Trophoblast cell (in vitro differentiated cells and primary cell): ENCODE measurements at regions not wholly inside any gene's neighbourhood (a gene's known extent, or its start where the extent isn't known, plus 50 kb on each side); places are given as distances from the start of the nearest gene placed in this dataset.

Experiments used
- DNase-seq, 2 donors: peaks; one replicate each; pipeline ENCODE4 v3.0.0-alpha.2; 2016
- H2AFZ ChIP-seq: 2 replicates; pipeline ENCODE4 v1.6.1; 2013; ENCODE audit warnings: low read length, moderate library complexity, mild to moderate bottlenecking; ENCODE audit not compliant: insufficient read depth, poor library complexity
- H2AK5ac ChIP-seq: 2 replicates; pipeline ENCODE4 v1.6.1; 2013; ENCODE audit warnings: mild to moderate bottlenecking, low read length
- H2BK120ac ChIP-seq: 2 replicates; pipeline ENCODE4 v1.6.1; 2013; ENCODE audit warnings: low read length, mild to moderate bottlenecking, moderate library complexity; ENCODE audit not compliant: insufficient read depth, poor library complexity
- H2BK12ac ChIP-seq: 2 replicates; pipeline ENCODE4 v1.6.1; 2013; ENCODE audit warnings: mild to moderate bottlenecking, low read length, moderate library complexity
- H2BK5ac ChIP-seq: 2 replicates; pipeline ENCODE4 v1.6.1; 2013; ENCODE audit warnings: low read length, low read depth, moderate library complexity, mild to moderate bottlenecking; ENCODE audit not compliant: poor library complexity
- H3K14ac ChIP-seq: 2 replicates; pipeline ENCODE4 v1.6.1; 2013; ENCODE audit warnings: mild to moderate bottlenecking, low read length
- H3K18ac ChIP-seq: 2 replicates; pipeline ENCODE4 v1.6.1; 2013; ENCODE audit warnings: mild to moderate bottlenecking, low read length
- H3K23ac ChIP-seq: 2 replicates; pipeline ENCODE4 v1.6.1; 2013; ENCODE audit warnings: low read length
- H3K27ac ChIP-seq: 2 replicates; pipeline ENCODE4 v1.5.1; 2013; ENCODE audit warnings: low read depth, mild to moderate bottlenecking, inconsistent platforms, low read length, moderate library complexity
- H3K27me3 ChIP-seq: 2 replicates; pipeline ENCODE4 v1.6.1; 2013; ENCODE audit warnings: inconsistent platforms, mild to moderate bottlenecking, low read length, moderate library complexity; ENCODE audit not compliant: insufficient read depth
- H3K36me3 ChIP-seq, 2 experiments: 1 replicate in 1 of 2; 2 replicates in 1 of 2; pipeline ENCODE4 v1.6.1; 2013; ENCODE audit warnings: low read length in 2 of 2, mild to moderate bottlenecking in 2 of 2, moderate library complexity in 1 of 2; ENCODE audit not compliant: insufficient read depth in 2 of 2, control insufficient read depth in 1 of 2
- H3K4ac ChIP-seq: 2 replicates; pipeline ENCODE4 v1.6.1; 2013; ENCODE audit warnings: low read depth, mild to moderate bottlenecking, low read length, moderate library complexity
- H3K4me1 ChIP-seq, 2 experiments: 1 replicate in 1 of 2; 2 replicates in 1 of 2; pipeline ENCODE4 v1.6.1; 2013; ENCODE audit warnings: low read length in 2 of 2, mild to moderate bottlenecking in 2 of 2, moderate library complexity in 1 of 2; ENCODE audit not compliant: insufficient read depth in 2 of 2, control insufficient read depth in 1 of 2
- H3K4me2 ChIP-seq: 2 replicates; pipeline ENCODE4 v1.6.1; 2013; ENCODE audit warnings: inconsistent platforms, mild to moderate bottlenecking, low read length, moderate library complexity
- H3K4me3 ChIP-seq: 2 replicates; pipeline ENCODE4 v1.5.1; 2013; ENCODE audit warnings: mild to moderate bottlenecking, low read depth, low read length, inconsistent platforms
- H3K79me1 ChIP-seq: one replicate; pipeline ENCODE4 v1.6.1; 2013; ENCODE audit warnings: low read length
- H3K79me2 ChIP-seq: 2 replicates; pipeline ENCODE4 v1.6.1; 2013; ENCODE audit warnings: low read length, mild to moderate bottlenecking; ENCODE audit not compliant: control insufficient read depth, insufficient read depth, poor library complexity
- H3K9ac ChIP-seq: 2 replicates; pipeline ENCODE4 v1.6.1; 2013; ENCODE audit warnings: mild to moderate bottlenecking, low read length
- H3K9me3 ChIP-seq: 2 replicates; pipeline ENCODE4 v1.6.1; 2013; ENCODE audit warnings: low read depth, mild to moderate bottlenecking, control low read depth, inconsistent platforms, low read length; ENCODE audit not compliant: insufficient read depth
- H4K12ac ChIP-seq: 2 replicates; pipeline ENCODE4 v1.6.1; 2013; ENCODE audit warnings: low read depth, mild to moderate bottlenecking, low read length, moderate library complexity
- H4K8ac ChIP-seq: 2 replicates; pipeline ENCODE4 v1.6.1; 2013; ENCODE audit warnings: low read depth, mild to moderate bottlenecking, low read length, moderate library complexity
- H4K91ac ChIP-seq: one replicate; pipeline ENCODE4 v1.6.1; 2013; ENCODE audit warnings: low read depth, mild to moderate bottlenecking, low read length, moderate library complexity
- WGBS: extraction: QIAGEN DNeasy Blood & Tissue Kit; methylation state at CpG from one replicate; pipeline ENCODE4 v1.1.7; 2013; ENCODE audit warnings: missing lambda C conversion rate; ENCODE audit not compliant: insufficient read length, insufficient coverage; ENCODE audit errors: extremely low coverage; 5-methylcytosine and 5-hydroxymethylcytosine counted together

- Histone ChIP-seq H3K79me1 (peaks cover 10% of the 10 kb centered on the region), H3K14ac (peak overlapping the region; percentile 54), H3K36me3 (no peaks in the 10 kb centered on the region), H3K4me3 (peak overlapping the region; percentile 75), H3K27me3 (peaks cover 8% of the 10 kb centered on the region), H3K4ac (no peak overlapping the region), H3K9me3 (peaks cover 2% of the 10 kb centered on the region), H3K27ac (no peak overlapping the region), H2BK120ac (no peak overlapping the region), H3K9ac (no peak overlapping the region), H3K79me2 (peaks cover 8% of the 10 kb centered on the region), H2BK12ac (peak overlapping the region; percentile 87), H4K8ac (peak overlapping the region; percentile 22), H2BK5ac (no peak overlapping the region), H4K91ac (peak overlapping the region; percentile 11), H3K4me1 (peaks cover 14 to 15% of the 10 kb centered on the region in 2 experiments), H3K23ac (peak overlapping the region; percentile 0), H2AK5ac (no peak overlapping the region), H4K12ac (no peak overlapping the region), H3K18ac (peak overlapping the region; percentile 67), H3K4me2 (peak overlapping the region; percentile 80), H2AFZ (peak overlapping the region; percentile 27)
- no CpG with 5 or more reads among the region's 89 CpGs for WGBS
- DNase-seq = peak in 1 of 2 donors; percentile 34
Measured at GRCh38 chr20:36092398-36093024, 62.0 kb upstream of the EPB41L1 start.

- Histone ChIP-seq H3K79me2 (peaks cover 8% of the 10 kb centered on the region), H3K4me1 (peaks cover 14 to 22% of the 10 kb centered on the region in 2 experiments), H4K91ac (peak overlapping the region; percentile 11), H3K27ac (no peak overlapping the region), H2BK12ac (no peak overlapping the region), H3K23ac (peak overlapping the region; percentile 0), H3K27me3 (peaks cover 8% of the 10 kb centered on the region), H3K36me3 (no peaks in the 10 kb centered on the region), H3K79me1 (peaks cover 10% of the 10 kb centered on the region), H3K9ac (no peak overlapping the region), H3K4ac (peak overlapping the region; percentile 5), H2BK5ac (no peak overlapping the region), H3K4me2 (peak overlapping the region; percentile 80), H4K8ac (peak overlapping the region; percentile 4), H3K14ac (peak overlapping the region; percentile 54), H3K18ac (peak overlapping the region; percentile 67), H2AK5ac (no peak overlapping the region), H2AFZ (peak overlapping the region; percentile 27), H3K4me3 (peak overlapping the region; percentile 75), H3K9me3 (peaks cover 2% of the 10 kb centered on the region), H2BK120ac (no peak overlapping the region), H4K12ac (no peak overlapping the region)
- no CpG with 5 or more reads among the region's 78 CpGs for WGBS
- peak in 1 of 2 donors; percentile 26 for DNase-seq
Measured at GRCh38 chr20:36093025-36093803, 61.3 kb upstream of the EPB41L1 start.

DNA sequence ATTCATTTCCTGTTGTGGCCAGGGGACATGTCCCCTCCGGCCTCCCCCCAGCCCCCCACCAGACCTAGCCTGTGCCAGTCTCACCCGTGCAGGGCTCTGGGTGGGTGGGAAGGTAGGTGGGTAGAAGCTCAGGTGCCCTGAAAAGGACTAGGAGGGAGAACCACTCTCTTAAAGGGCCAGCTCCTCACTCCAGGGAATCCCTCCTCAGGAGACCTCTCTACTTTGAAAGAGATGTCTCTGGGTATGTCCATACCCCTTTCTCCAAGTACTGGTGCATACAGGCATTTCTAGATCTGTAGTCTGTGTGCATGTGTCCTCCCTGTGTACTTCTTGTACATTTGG is 60.8 kb upstream of the EPB41L1 start:
- H3K14ac ChIP-seq = no peak overlapping the region
- no peak overlapping the region for H2AK5ac ChIP-seq
- H4K91ac ChIP-seq = no peak overlapping the region
- no peak overlapping the region for H3K9ac ChIP-seq
- H3K79me2 ChIP-seq = peaks cover 8% of the 10 kb centered on the region
- H3K79me1 ChIP-seq = peaks cover 10% of the 10 kb centered on the region
- H2BK5ac ChIP-seq = no peak overlapping the region
- no peak overlapping the region for H2BK120ac ChIP-seq
- H3K4ac ChIP-seq = no peak overlapping the region
- no peak overlapping the region for H2BK12ac ChIP-seq
- peaks cover 8% of the 10 kb centered on the region for H3K27me3 ChIP-seq
- no peak overlapping the region for H3K27ac ChIP-seq
- no peak overlapping the region for H4K8ac ChIP-seq
- H3K4me3 ChIP-seq = peak overlapping the region; percentile 75
- H3K4me1 ChIP-seq = peaks cover 14 to 22% of the 10 kb centered on the region in 2 experiments
- no peak overlapping the region for H4K12ac ChIP-seq
- peak overlapping the region; percentile 80 for H3K4me2 ChIP-seq
- no peak for DNase-seq
- no peak overlapping the region for H2AFZ ChIP-seq
- H3K23ac ChIP-seq = no peak overlapping the region
- no peaks in the 10 kb centered on the region for H3K36me3 ChIP-seq
- H3K9me3 ChIP-seq = peaks cover 2% of the 10 kb centered on the region
- H3K18ac ChIP-seq = no peak overlapping the region
- WGBS = no CpG with 5 or more reads among the region's 2 CpGs

- H3K27me3 ChIP-seq = peaks cover 8% of the 10 kb centered on the region
- H4K8ac ChIP-seq = no peak overlapping the region
- no peak overlapping the region for H3K4me3 ChIP-seq
- no peak overlapping the region for H3K9ac ChIP-seq
- no peak overlapping the region for H4K12ac ChIP-seq
- H2AFZ ChIP-seq = no peak overlapping the region
- no peak for DNase-seq
- no peak overlapping the region for H3K18ac ChIP-seq
- H3K14ac ChIP-seq = no peak overlapping the region
- no peak overlapping the region for H2AK5ac ChIP-seq
- H3K4me1 ChIP-seq = peaks cover 14 to 22% of the 10 kb centered on the region in 2 experiments
- H2BK12ac ChIP-seq = no peak overlapping the region
- H3K27ac ChIP-seq = no peak overlapping the region
- no peaks in the 10 kb centered on the region for H3K36me3 ChIP-seq
- no peak overlapping the region for H2BK5ac ChIP-seq
- H2BK120ac ChIP-seq = no peak overlapping the region
- H3K4me2 ChIP-seq = no peak overlapping the region
- H3K23ac ChIP-seq = no peak overlapping the region
- H3K79me2 ChIP-seq = peaks cover 8% of the 10 kb centered on the region
- no CpG with 5 or more reads among the region's 6 CpGs for WGBS
- no peak overlapping the region for H4K91ac ChIP-seq
- peaks cover 10% of the 10 kb centered on the region for H3K79me1 ChIP-seq
- H3K9me3 ChIP-seq = peaks cover 2% of the 10 kb centered on the region
- H3K4ac ChIP-seq = no peak overlapping the region
Measured at GRCh38 chr20:36094497-36094896, 60.0 kb upstream of the EPB41L1 start.
